GM12872 (cell line): ENCODE measurements at regions not wholly inside any gene's neighbourhood (a gene's known extent, or its start where the extent isn't known, plus 50 kb on each side); places are given as distances from the start of the nearest gene placed in this dataset.

Experiments used
- CTCF ChIP-seq: IDR thresholded peaks from 3 replicates; pipeline ENCODE4 v1.5.1; 2011; ENCODE audit warnings: low read depth, mild to moderate bottlenecking, low read length, moderate library complexity; ENCODE audit not compliant: insufficient read depth

DNA sequence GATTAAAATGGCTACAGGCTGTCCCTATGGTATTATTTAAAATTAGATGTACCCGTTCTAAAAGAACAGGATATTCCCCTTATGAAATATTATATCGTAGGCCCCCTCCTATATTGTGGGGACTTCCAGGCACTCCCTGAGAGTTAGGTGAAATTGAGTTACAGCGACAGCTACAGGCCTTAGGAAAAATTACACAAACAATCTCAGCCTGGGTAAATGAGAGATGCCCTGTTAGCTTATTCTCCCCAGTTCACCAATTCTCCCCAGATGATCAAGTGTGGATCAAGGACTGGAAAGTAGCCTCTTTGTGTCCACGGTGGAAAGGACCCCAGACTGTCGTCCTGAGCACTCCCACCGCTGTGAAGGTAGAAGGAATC is 67.1 kb upstream of the FAM90A26 start:
- 0 out of 3 replicates have a peak, but pooled peaks have one; percentile 20 for TF ChIP-seq CTCF

GRCh38 chr4:9000505-9001001 is 128.9 kb upstream of the HMX1 start:
- TF ChIP-seq CTCF, result peak; percentile 56; the same call in 2 of the 3 replicates

- TF ChIP-seq CTCF, result peak; percentile 43
Measured at GRCh38 chr4:8961343-8961742, 89.7 kb upstream of the HMX1 start.

DNA sequence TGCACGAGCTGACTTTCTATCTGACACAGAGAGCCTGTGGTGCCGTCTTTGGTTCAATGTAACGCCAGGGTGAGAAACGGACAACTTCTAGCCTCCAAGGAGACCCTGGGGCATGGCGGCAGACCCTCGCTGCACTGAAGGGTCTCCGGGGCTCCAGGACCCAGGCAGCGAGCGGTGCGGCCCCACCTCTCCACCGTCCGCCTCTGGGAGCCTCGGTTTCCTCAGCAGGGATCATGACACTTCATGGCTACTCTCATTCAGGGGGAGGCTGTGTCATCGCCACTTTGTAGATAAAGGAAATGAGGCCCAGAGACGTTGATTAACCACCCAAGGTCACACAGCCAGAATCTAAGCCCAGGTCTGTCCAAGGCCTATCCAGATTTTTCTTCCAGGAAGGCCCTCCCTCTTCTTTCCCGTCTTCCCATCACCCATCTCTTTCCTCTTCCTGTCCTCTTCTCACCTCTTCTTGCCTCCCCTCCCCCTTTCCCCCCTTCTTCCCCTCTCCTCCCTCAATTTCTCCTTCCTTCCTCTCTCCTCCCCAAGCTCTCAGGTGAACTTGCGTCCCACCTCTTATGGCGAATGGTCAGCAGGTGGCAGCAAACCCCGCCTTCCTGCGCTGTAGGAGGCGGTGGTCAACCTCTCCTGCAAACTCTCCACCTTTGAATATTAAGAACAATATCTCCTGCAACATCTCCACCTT is 69.3 kb upstream of the HMX1 start:
- TF ChIP-seq CTCF, result no peak

DNA sequence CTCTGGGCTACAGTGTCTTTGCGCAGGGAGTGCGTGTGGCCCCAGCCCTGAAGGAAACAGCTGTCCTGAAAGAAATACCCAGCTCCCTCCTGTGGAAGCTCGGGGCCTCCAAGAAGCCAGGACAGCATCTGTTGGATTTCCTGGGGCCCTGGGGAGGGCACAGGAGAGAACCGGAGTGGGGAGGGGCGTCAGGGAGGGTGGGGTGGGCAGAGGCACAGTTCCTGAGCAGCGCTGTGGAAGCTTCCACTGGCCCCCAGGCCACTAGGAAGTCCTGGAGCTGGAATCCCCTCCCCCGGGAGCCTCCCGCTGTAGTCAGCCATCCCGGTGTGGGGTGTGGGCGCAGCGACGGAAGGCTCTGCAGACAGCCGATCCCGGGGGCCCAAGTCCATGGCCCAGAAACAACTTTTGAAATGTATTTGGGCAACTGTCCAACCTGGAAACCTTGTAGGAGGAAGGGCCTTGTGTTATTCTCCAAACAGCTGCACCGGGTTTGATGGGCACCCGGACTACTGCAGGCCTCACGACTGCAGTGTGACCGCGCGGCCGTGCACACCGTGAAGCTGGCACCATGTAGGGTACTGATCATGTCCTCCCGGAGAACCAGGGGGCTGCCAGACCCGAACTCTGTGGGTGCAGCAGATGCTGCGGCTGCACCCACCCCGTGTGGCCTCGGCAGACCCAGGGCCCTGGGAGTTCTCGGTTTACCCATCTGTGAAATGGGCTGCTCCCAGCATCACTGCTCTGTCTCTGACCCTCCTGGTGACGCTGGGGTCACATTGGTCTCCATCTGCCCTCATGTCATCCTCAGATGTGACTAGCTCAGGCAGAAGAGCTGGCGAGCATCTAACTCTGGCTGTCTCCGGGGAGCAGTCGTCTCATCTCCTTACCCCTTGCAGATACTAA is 68.5 kb upstream of the HMX1 start:
- no peak for TF ChIP-seq CTCF

DNA sequence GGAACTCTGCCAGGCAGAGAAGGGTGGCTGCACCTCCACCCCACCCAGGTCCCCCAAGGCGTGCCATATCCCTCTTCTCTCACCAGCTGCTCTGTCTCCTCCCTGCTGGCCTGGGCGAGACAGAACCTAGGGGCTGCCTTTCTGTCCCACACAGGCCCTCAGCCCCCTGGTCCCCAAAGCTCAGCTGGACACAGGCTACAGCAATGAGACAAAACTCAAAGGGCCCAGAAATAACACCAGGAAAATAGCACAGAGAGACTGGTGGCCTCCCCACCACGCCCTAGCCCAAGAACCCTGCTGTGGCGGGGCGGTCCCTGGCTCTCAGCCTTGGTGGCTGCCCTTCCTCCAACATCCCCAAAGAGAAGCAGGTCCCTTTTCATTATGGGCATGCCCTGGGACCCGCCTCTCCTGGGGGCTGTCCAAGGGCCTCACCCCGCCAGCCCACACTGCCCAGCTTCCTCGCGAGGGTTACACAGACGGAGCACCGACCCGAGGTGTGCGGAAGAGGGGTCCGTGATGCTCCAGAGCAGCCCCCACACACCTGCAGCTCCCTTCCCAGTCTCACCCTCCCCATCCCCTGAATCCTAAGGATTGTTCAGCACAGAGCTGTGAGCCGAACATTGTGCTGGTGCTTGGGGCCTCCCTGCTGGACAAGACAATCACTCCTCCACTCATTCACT is 67.7 kb upstream of the HMX1 start:
- TF ChIP-seq CTCF, result no peak

DNA sequence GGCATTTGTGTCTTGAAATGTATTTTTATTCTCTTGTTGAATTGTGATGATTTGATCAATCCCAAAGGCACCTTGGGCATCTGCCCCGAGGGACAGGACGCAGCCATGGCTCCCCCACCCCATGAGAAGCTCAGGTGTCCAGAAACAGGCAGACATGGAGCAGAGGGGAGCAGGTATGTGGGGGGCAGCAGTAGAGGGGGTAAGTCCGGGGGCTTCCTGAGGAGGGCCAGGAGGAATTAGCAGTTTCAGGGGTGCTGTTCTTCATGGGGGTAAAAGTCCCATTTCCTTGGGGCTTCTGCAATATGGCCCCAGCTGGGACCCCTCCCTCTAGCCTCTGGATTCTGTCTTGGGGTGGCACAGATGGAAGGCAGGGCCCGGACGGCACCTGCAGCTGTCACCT is 67.0 kb upstream of the HMX1 start:
- TF ChIP-seq CTCF, result no peak
